Neural progenitor cell (in vitro differentiated cells): ENCODE measurements at regions not wholly inside any gene's neighbourhood (a gene's known extent, or its start where the extent isn't known, plus 50 kb on each side); places are given as distances from the start of the nearest gene placed in this dataset.

ENCODE experiments used
- DNase-seq: peaks from one replicate; pipeline ENCODE4 v3.0.0-alpha.2; 2016; ENCODE audit warnings: low spot score
- H2AFZ ChIP-seq: fragments of 200-600 bp; sonication (generic); replicated peaks from 2 replicates; pipeline ENCODE4 v1.6.1; 2016; ENCODE audit warnings: antibody characterized with exemption
- H3F3A ChIP-seq: fragments of 200-600 bp; sonication (generic); 2 replicates; pipeline ENCODE4 v1.6.1; 2016; ENCODE audit warnings: antibody characterized with exemption, low read depth
- H3K27ac ChIP-seq: fragments of 200-600 bp; sonication (generic); 2 replicates; pipeline ENCODE4 v1.5.1; 2016; ENCODE audit warnings: mild to moderate bottlenecking
- H3K27me3 ChIP-seq: fragments of 200-600 bp; sonication (generic); 2 replicates; pipeline ENCODE4 v1.6.1; 2016; ENCODE audit warnings: mild to moderate bottlenecking, moderate library complexity
- H3K36me3 ChIP-seq: fragments of 200-600 bp; sonication (generic); 2 replicates; pipeline ENCODE4 v1.5.1; 2016
- H3K4me1 ChIP-seq: fragments of 200-600 bp; sonication (generic); 2 replicates; pipeline ENCODE4 v1.6.1; 2016; ENCODE audit warnings: mixed run types
- H3K4me2 ChIP-seq: fragments of 200-600 bp; sonication (generic); 2 replicates; pipeline ENCODE4 v1.6.1; 2016
- H3K4me3 ChIP-seq: fragments of 200-600 bp; sonication (generic); 2 replicates; pipeline ENCODE4 v1.5.1; 2016
- H3K79me2 ChIP-seq: fragments of 200-600 bp; sonication (generic); 2 replicates; pipeline ENCODE4 v1.6.1; 2016; ENCODE audit warnings: low read depth
- H3K9ac ChIP-seq: fragments of 200-600 bp; sonication (generic); 2 replicates; pipeline ENCODE4 v1.6.1; 2016
- H3K9me3 ChIP-seq: fragments of 200-600 bp; sonication (generic); 2 replicates; pipeline ENCODE4 v1.5.1; 2016; ENCODE audit warnings: low read depth
- H4K20me1 ChIP-seq: fragments of 200-600 bp; sonication (generic); 2 replicates; pipeline ENCODE4 v1.6.1; 2016; ENCODE audit warnings: low read depth
- H3K27ac Mint-ChIP-seq: 3 replicates; pipeline ENCODE4 v1.8.0; 2021; ENCODE audit warnings: mixed read lengths
- H3K27me3 Mint-ChIP-seq: 2 replicates; pipeline ENCODE4 v1.8.0; 2022; ENCODE audit warnings: low read depth, mild to moderate bottlenecking, inconsistent platforms, moderate library complexity, mixed read lengths; ENCODE audit not compliant: insufficient read depth
- H3K36me3 Mint-ChIP-seq: 3 replicates; pipeline ENCODE4 v1.8.0; 2021; ENCODE audit warnings: mixed read lengths
- H3K4me1 Mint-ChIP-seq: 3 replicates; pipeline ENCODE4 v1.8.0; 2021; ENCODE audit warnings: mixed read lengths
- H3K4me3 Mint-ChIP-seq: 3 replicates; pipeline ENCODE4 v1.8.0; 2021; ENCODE audit warnings: mild to moderate bottlenecking, moderate library complexity, mixed read lengths
- H3K9me3 Mint-ChIP-seq: 3 replicates; pipeline ENCODE4 v1.8.0; 2020; ENCODE audit warnings: mixed read lengths
- CTCF ChIP-seq: fragments of 200-600 bp; sonication (generic); IDR thresholded peaks from 2 replicates; pipeline ENCODE4 v1.5.1; 2017; ENCODE audit warnings: antibody characterized with exemption, mild to moderate bottlenecking
- EZH2 ChIP-seq: fragments of 200-600 bp; sonication (generic); IDR thresholded peaks from 2 replicates; pipeline ENCODE4 v1.6.1; 2017; ENCODE audit warnings: antibody characterized with exemption, mild to moderate bottlenecking, moderate library complexity
- EZH2phosphoT487 ChIP-seq: fragments of 200-600 bp; sonication (generic); IDR thresholded peaks from 2 replicates; pipeline ENCODE4 v1.6.1; 2017; ENCODE audit warnings: antibody characterized with exemption

GRCh38 chr3:124258057-124258500 is 266.2 kb upstream of the ROPN1 start:
- H4K20me1 ChIP-seq: no peaks in the 10 kb centered on the region
- H3K36me3 ChIP-seq: no peaks in the 10 kb centered on the region
- H3K36me3 Mint-ChIP-seq: no peaks in the 10 kb centered on the region
- no peaks in the 10 kb centered on the region for H3K27me3 Mint-ChIP-seq
- no peak overlapping the region for H3K4me2 ChIP-seq
- H3K4me3 ChIP-seq: no peak overlapping the region
- H3K27ac ChIP-seq: no peak overlapping the region
- no peak for DNase-seq
- H2AFZ ChIP-seq: no peak overlapping the region
- peaks cover 40% of the 10 kb centered on the region for H3K4me1 Mint-ChIP-seq
- peak overlapping the region; percentile 1 for H3K27ac Mint-ChIP-seq
- no peaks in the 10 kb centered on the region for H3K79me2 ChIP-seq
- TF ChIP-seq EZH2: no peak
- no peak overlapping the region for H3K9ac ChIP-seq
- no peaks in the 10 kb centered on the region for H3K9me3 Mint-ChIP-seq
- H3K9me3 ChIP-seq: no peaks in the 10 kb centered on the region
- H3K4me3 Mint-ChIP-seq: no peak overlapping the region
- no peaks in the 10 kb centered on the region for H3F3A ChIP-seq
- H3K27me3 ChIP-seq: no peaks in the 10 kb centered on the region
- H3K4me1 ChIP-seq: peaks cover 26% of the 10 kb centered on the region

- H3K27me3 Mint-ChIP-seq: no peaks in the 10 kb centered on the region
- TF ChIP-seq EZH2 (no peak), EZH2phosphoT487 (no peak), CTCF (no peak)
- Histone ChIP-seq H4K20me1 (no peaks in the 10 kb centered on the region), H3K9me3 (no peaks in the 10 kb centered on the region), H3K9ac (no peak overlapping the region), H3K4me3 (no peak overlapping the region), H3K4me1 (peaks cover 26% of the 10 kb centered on the region), H3K27ac (no peak overlapping the region), H3K79me2 (no peaks in the 10 kb centered on the region), H3K4me2 (no peak overlapping the region), H3F3A (no peaks in the 10 kb centered on the region), H3K36me3 (no peaks in the 10 kb centered on the region), H3K27me3 (no peaks in the 10 kb centered on the region), H2AFZ (no peak overlapping the region)
- peaks cover 5% of the 10 kb centered on the region for H3K36me3 Mint-ChIP-seq
- H3K4me1 Mint-ChIP-seq: peaks cover 44% of the 10 kb centered on the region
- peak overlapping the region; percentile 85 for H3K27ac Mint-ChIP-seq
- H3K4me3 Mint-ChIP-seq: no peak overlapping the region
- H3K9me3 Mint-ChIP-seq: no peaks in the 10 kb centered on the region
- DNase-seq: no peak
Measured at GRCh38 chr3:124260206-124260915, 268.4 kb upstream of the ROPN1 start.

GRCh38 chr3:124261306-124261705 is 269.4 kb upstream of the ROPN1 start:
- Mint-ChIP-seq H3K27me3 (no peaks in the 10 kb centered on the region), H3K36me3 (peaks cover 5% of the 10 kb centered on the region), H3K4me1 (peaks cover 49% of the 10 kb centered on the region), H3K27ac (no peak overlapping the region), H3K9me3 (no peaks in the 10 kb centered on the region), H3K4me3 (no peak overlapping the region)
- Histone ChIP-seq H3K4me2 (no peak overlapping the region), H2AFZ (no peak overlapping the region), H3K36me3 (no peaks in the 10 kb centered on the region), H3K4me1 (peaks cover 29% of the 10 kb centered on the region), H3K79me2 (no peaks in the 10 kb centered on the region), H3K4me3 (no peak overlapping the region), H3F3A (no peaks in the 10 kb centered on the region), H4K20me1 (no peaks in the 10 kb centered on the region), H3K9ac (no peak overlapping the region), H3K9me3 (no peaks in the 10 kb centered on the region), H3K27me3 (no peaks in the 10 kb centered on the region), H3K27ac (no peak overlapping the region)
- TF ChIP-seq CTCF (no peak), EZH2 (no peak), EZH2phosphoT487 (no peak)
- DNase-seq: no peak

GRCh38 chr3:124263168-124263567 is 271.2 kb upstream of the ROPN1 start:
- Histone ChIP-seq H2AFZ (no peak overlapping the region), H3K27me3 (no peaks in the 10 kb centered on the region), H4K20me1 (no peaks in the 10 kb centered on the region), H3F3A (no peaks in the 10 kb centered on the region), H3K27ac (no peak overlapping the region), H3K36me3 (no peaks in the 10 kb centered on the region), H3K4me3 (no peak overlapping the region), H3K9me3 (no peaks in the 10 kb centered on the region), H3K4me2 (no peak overlapping the region), H3K4me1 (peaks cover 27% of the 10 kb centered on the region), H3K79me2 (no peaks in the 10 kb centered on the region), H3K9ac (no peak overlapping the region)
- H3K4me1 Mint-ChIP-seq: peaks cover 55% of the 10 kb centered on the region
- no peak for DNase-seq
- no peak overlapping the region for H3K4me3 Mint-ChIP-seq
- H3K36me3 Mint-ChIP-seq: peaks cover 5% of the 10 kb centered on the region
- no peaks in the 10 kb centered on the region for H3K9me3 Mint-ChIP-seq
- no peak overlapping the region for H3K27ac Mint-ChIP-seq
- no peaks in the 10 kb centered on the region for H3K27me3 Mint-ChIP-seq
- TF ChIP-seq EZH2 (no peak), CTCF (no peak), EZH2phosphoT487 (no peak)
